Breast epithelium (tissue), 4 donors: ENCODE measurements at regions not wholly inside any gene's neighbourhood (a gene's known extent, or its start where the extent isn't known, plus 50 kb on each side); places are given as distances from the start of the nearest gene placed in this dataset.

ENCODE experiments used
- DNase-seq, 2 donors: peaks; one replicate each; pipeline ENCODE4 v3.0.0-alpha.2; 2019; ENCODE audit warnings: low spot score in 2 of 2
- H3K27ac ChIP-seq, 2 donors: fragments of 200-600 bp; sonication (generic) in 1 of 2; one replicate each; pipeline ENCODE4 v1.5.1; 2016 to 2019; ENCODE audit warnings: mild to moderate bottlenecking in 1 of 2
- H3K27me3 ChIP-seq, 2 donors: fragments of 200-600 bp; sonication (generic) in 1 of 2; one replicate each; pipeline versions ENCODE4 v1.5.1 to v1.6.0; 2017 to 2019; ENCODE audit warnings: control low read depth in 1 of 2, mild to moderate bottlenecking in 1 of 2
- H3K36me3 ChIP-seq: fragments of 200-600 bp; one replicate; pipeline ENCODE4 v1.5.1; 2019
- H3K4me1 ChIP-seq, 2 donors: fragments of 200-600 bp; sonication (generic); one replicate each; pipeline ENCODE4 v1.5.1; 2016 to 2019; ENCODE audit warnings: control low read depth in 1 of 2
- H3K4me3 ChIP-seq, 3 donors: fragments of 200-600 bp; sonication (generic); 1 replicate in 2 of 3; 2 replicates in 1 of 3; pipeline ENCODE4 v1.5.1; 2016 to 2019; ENCODE audit warnings: mild to moderate bottlenecking in 3 of 3, moderate library complexity in 2 of 3
- H3K9me3 ChIP-seq, 2 donors: fragments of 200-600 bp; sonication (generic) in 1 of 2; one replicate each; pipeline ENCODE4 v1.5.1; 2016 to 2019; ENCODE audit warnings: control low read depth in 1 of 2
- CTCF ChIP-seq, 3 donors: fragments of 450-650 bp; IDR thresholded peaks; one replicate each; pipeline ENCODE4 v1.5.1; 2016 to 2017; ENCODE audit warnings: antibody characterized with exemption in 3 of 3, mild to moderate bottlenecking in 3 of 3, moderate library complexity in 3 of 3
- POLR2A ChIP-seq: fragments of 450-650 bp; IDR thresholded peaks from one replicate; pipeline ENCODE4 v1.6.1; 2016; ENCODE audit warnings: antibody characterized with exemption, mild to moderate bottlenecking, moderate library complexity
- POLR2AphosphoS5 ChIP-seq, 3 donors: sonication (generic); formaldehyde crosslinking; IDR thresholded peaks; one replicate each; pipeline ENCODE4 v1.6.1; 2017; ENCODE audit warnings: antibody characterized with exemption in 3 of 3
- intact Hi-C: fragments of 100-400 bp; cut with DNase I; formaldehyde crosslinking; loops from one replicate; pipeline ENCODE4 v1.15.1; 2023; ENCODE audit warnings: low total_unique reads

- TF ChIP-seq POLR2AphosphoS5 (IDR thresholded peaks at IDR 0.05): no peak
- no peak for TF ChIP-seq CTCF (IDR thresholded peaks at IDR 0.05)
- no peak for TF ChIP-seq POLR2A
- no peak for DNase-seq
- Histone ChIP-seq H3K9me3 (no peaks in the 10 kb centered on the region), H3K27me3 (peaks cover 0 to 34% of the 10 kb centered on the region in 2 donors), H3K36me3 (no peaks in the 10 kb centered on the region), H3K4me3 (no peak overlapping the region), H3K27ac (no peak overlapping the region), H3K4me1 (no peaks in the 10 kb centered on the region)
- intact Hi-C loops: no loop called here
These were observed 182.9 kb upstream of the PBDC1 start for GRCh38 chrX:75989806-75990590.

- Histone ChIP-seq H3K4me3 (no peak overlapping the region), H3K9me3 (peaks cover 0 to 17% of the 10 kb centered on the region in 2 donors), H3K27me3 (peaks cover 0 to 13% of the 10 kb centered on the region in 2 donors), H3K36me3 (no peaks in the 10 kb centered on the region), H3K27ac (no peak overlapping the region), H3K4me1 (no peaks in the 10 kb centered on the region)
- no peak for DNase-seq
- no peak for TF ChIP-seq POLR2A
- no peak for TF ChIP-seq CTCF (IDR thresholded peaks at IDR 0.05)
- no peak for TF ChIP-seq POLR2AphosphoS5 (IDR thresholded peaks at IDR 0.05)
- intact Hi-C loops: no loop called here
These were observed 175.2 kb upstream of the PBDC1 start for GRCh38 chrX:75997692-75998091.

GRCh38 chrX:76014321-76014720, 158.5 kb upstream of the PBDC1 start:
- intact Hi-C loops: no loop called here
- H3K27me3 ChIP-seq: peaks cover 0 to 30% of the 10 kb centered on the region in 2 donors
- H3K36me3 ChIP-seq: no peaks in the 10 kb centered on the region
- H3K4me3 ChIP-seq: no peak overlapping the region
- H3K27ac ChIP-seq: no peak overlapping the region
- no peaks in the 10 kb centered on the region for H3K4me1 ChIP-seq
- H3K9me3 ChIP-seq: peaks cover 5 to 20% of the 10 kb centered on the region in 2 donors
- TF ChIP-seq CTCF (IDR thresholded peaks at IDR 0.05): no peak
- no peak for TF ChIP-seq POLR2A
- no peak for TF ChIP-seq POLR2AphosphoS5 (IDR thresholded peaks at IDR 0.05)
- no peak for DNase-seq

GRCh38 chrX:76026292-76026691, 146.6 kb upstream of the PBDC1 start:
- Histone ChIP-seq H3K27me3 (peaks cover 0 to 17% of the 10 kb centered on the region in 2 donors), H3K4me1 (no peaks in the 10 kb centered on the region), H3K27ac (no peak overlapping the region), H3K4me3 (no peak overlapping the region), H3K9me3 (peaks cover 3 to 27% of the 10 kb centered on the region in 2 donors), H3K36me3 (no peaks in the 10 kb centered on the region)
- DNase-seq: no peak
- TF ChIP-seq POLR2A (no peak), POLR2AphosphoS5 (IDR thresholded peaks at IDR 0.05) (no peak)
- intact Hi-C loops: no loop called here

GRCh38 chrX:76026751-76027150, 146.1 kb upstream of the PBDC1 start:
- no peak overlapping the region for H3K27ac ChIP-seq
- intact Hi-C loops: no loop called here
- TF ChIP-seq POLR2A (no peak), CTCF (IDR thresholded peaks at IDR 0.05) (no peak), POLR2AphosphoS5 (IDR thresholded peaks at IDR 0.05) (no peak)
- no peak for DNase-seq
- peaks cover 3 to 27% of the 10 kb centered on the region in 2 donors for H3K9me3 ChIP-seq
- H3K27me3 ChIP-seq: peaks cover 0 to 17% of the 10 kb centered on the region in 2 donors
- H3K4me1 ChIP-seq: no peaks in the 10 kb centered on the region
- H3K4me3 ChIP-seq: no peak overlapping the region
- no peaks in the 10 kb centered on the region for H3K36me3 ChIP-seq
